Thoracic aorta (tissue), 2 donors: ENCODE measurements at regions not wholly inside any gene's neighbourhood (a gene's known extent, or its start where the extent isn't known, plus 50 kb on each side); places are given as distances from the start of the nearest gene placed in this dataset.

Experiments used
- ATAC-seq: fragments of 150-250 bp; one replicate; pipeline ENCODE4 v1.8.0; 2017; ENCODE audit warnings: low read depth; ENCODE audit not compliant: insufficient number of reproducible peaks, low FRiP score
- DNase-seq: peaks from one replicate; pipeline ENCODE4 v3.0.0-alpha.2; 2020; ENCODE audit warnings: low spot score
- H3K27ac ChIP-seq, 2 donors: fragments of 200-600 bp; sonication (generic); 1 replicate in 1 of 2; 2 replicates in 1 of 2; pipeline ENCODE4 v1.5.1; 2016; ENCODE audit warnings: mild to moderate bottlenecking in 2 of 2, moderate library complexity in 2 of 2
- H3K27me3 ChIP-seq: fragments of 200-600 bp; sonication (generic); replicated peaks from 2 replicates; pipeline ENCODE4 v1.6.0; 2016; ENCODE audit warnings: mild to moderate bottlenecking; ENCODE audit not compliant: insufficient read depth
- H3K36me3 ChIP-seq: fragments of 200-600 bp; sonication (generic); one replicate; pipeline ENCODE4 v1.5.1; 2016
- H3K4me1 ChIP-seq, 2 donors: fragments of 200-600 bp; sonication (generic); 1 replicate in 1 of 2; 2 replicates in 1 of 2; pipeline versions ENCODE4 v1.5.1 to v1.6.0; 2016; ENCODE audit warnings: low read depth in 2 of 2, mild to moderate bottlenecking in 1 of 2; ENCODE audit not compliant: control insufficient read depth in 1 of 2
- H3K4me3 ChIP-seq: fragments of 200-600 bp; sonication (generic); 2 replicates; pipeline ENCODE4 v1.5.1; 2016; ENCODE audit warnings: mild to moderate bottlenecking
- H3K9me3 ChIP-seq: fragments of 200-600 bp; sonication (generic); 2 replicates; pipeline ENCODE4 v1.5.1; 2016
- CTCF ChIP-seq: fragments of 200-600 bp; sonication (generic); IDR thresholded peaks from one replicate; pipeline ENCODE4 v1.5.1; 2019; ENCODE audit warnings: antibody characterized with exemption

GRCh38 chr6:15779726-15780125 is 116.9 kb upstream of the DTNBP1 start:
- no peak for DNase-seq
- Histone ChIP-seq H3K27ac (no peak overlapping the region), H3K36me3 (no peaks in the 10 kb centered on the region), H3K4me3 (no peak overlapping the region), H3K27me3 (no peaks in the 10 kb centered on the region), H3K4me1 (peaks cover 0 to 4% of the 10 kb centered on the region in 2 donors), H3K9me3 (no peaks in the 10 kb centered on the region)
- TF ChIP-seq CTCF, result no peak
- ATAC-seq, result no peak

- no peak for TF ChIP-seq CTCF
- no peaks in the 10 kb centered on the region for H3K36me3 ChIP-seq
- H3K4me1 ChIP-seq, result peaks cover 0 to 4% of the 10 kb centered on the region in 2 donors
- no peaks in the 10 kb centered on the region for H3K9me3 ChIP-seq
- no peak overlapping the region for H3K27ac ChIP-seq
- DNase-seq, result no peak
- no peak overlapping the region for H3K4me3 ChIP-seq
- ATAC-seq, result no peak
- no peaks in the 10 kb centered on the region for H3K27me3 ChIP-seq
Observed at GRCh38 chr6:15776458-15776980, 113.7 kb upstream of the DTNBP1 start.

- TF ChIP-seq CTCF, result no peak
- Histone ChIP-seq H3K4me1 (peaks cover 0 to 4% of the 10 kb centered on the region in 2 donors), H3K36me3 (no peaks in the 10 kb centered on the region), H3K9me3 (no peaks in the 10 kb centered on the region), H3K4me3 (no peak overlapping the region), H3K27ac (no peak overlapping the region), H3K27me3 (no peaks in the 10 kb centered on the region)
- no peak for ATAC-seq
- no peak for DNase-seq
Observed at GRCh38 chr6:15775741-15776140, 112.9 kb upstream of the DTNBP1 start.

- no peaks in the 10 kb centered on the region for H3K36me3 ChIP-seq
- no peak overlapping the region for H3K27ac ChIP-seq
- no peaks in the 10 kb centered on the region for H3K27me3 ChIP-seq
- no peak for ATAC-seq
- no peaks in the 10 kb centered on the region for H3K9me3 ChIP-seq
- no peak overlapping the region for H3K4me3 ChIP-seq
- TF ChIP-seq CTCF, result no peak
- no peak for DNase-seq
- peaks cover 0 to 4% of the 10 kb centered on the region in 2 donors for H3K4me1 ChIP-seq
Observed at GRCh38 chr6:15775076-15775634, 112.3 kb upstream of the DTNBP1 start.

GRCh38 chr6:15773806-15774410 is 111.1 kb upstream of the DTNBP1 start:
- H3K27me3 ChIP-seq, result no peaks in the 10 kb centered on the region
- TF ChIP-seq CTCF, result no peak
- ATAC-seq (no peak), DNase-seq (no peak)
- no peak overlapping the region for H3K27ac ChIP-seq
- H3K36me3 ChIP-seq, result no peaks in the 10 kb centered on the region
- no peaks in the 10 kb centered on the region for H3K9me3 ChIP-seq
- H3K4me3 ChIP-seq, result no peak overlapping the region
- H3K4me1 ChIP-seq, result peaks cover 0 to 4% of the 10 kb centered on the region in 2 donors
